ENCODE measurements at regions not wholly inside any gene's neighbourhood (a gene's known extent, or its start where the extent isn't known, plus 50 kb on each side); places are given as distances from the start of the nearest gene placed in this dataset.

DNA sequence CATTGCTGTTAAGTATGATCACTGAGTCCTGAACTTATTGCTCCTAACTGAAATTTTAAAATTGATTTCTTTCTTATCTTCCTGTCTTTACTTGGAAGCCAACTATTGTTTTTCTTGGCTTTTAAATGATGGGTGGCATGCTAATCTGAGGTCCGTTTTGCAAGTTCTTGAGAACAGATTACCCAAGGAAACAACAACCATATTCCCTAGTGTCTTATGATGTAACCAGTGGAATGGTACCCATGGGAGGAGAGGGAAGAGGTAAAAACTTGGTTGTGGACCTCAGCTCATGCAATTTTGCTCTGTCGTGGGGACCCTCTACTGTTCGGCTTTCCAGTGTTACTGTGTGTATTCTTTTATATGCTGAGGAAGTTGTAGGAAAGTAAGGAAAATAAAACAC, 454.8 kb upstream of the ADAMTS5 start:
- no peak for ATAC-seq
- no peak overlapping the region for H3K27ac Mint-ChIP-seq
- peaks cover 3% of the 10 kb centered on the region for H3K27me3 Mint-ChIP-seq (ENCODE audit: insufficient read depth, low read depth, poor library complexity)
- Histone ChIP-seq H3K4me1 (ENCODE audit: insufficient read depth) (peaks cover 16% of the 10 kb centered on the region), H3K4me2 (no peak overlapping the region), H3K27ac (ENCODE audit: low read depth) (no peak overlapping the region), H3K9me2 (ENCODE audit: insufficient read depth) (peaks cover 4% of the 10 kb centered on the region; the same call in 1 of the 2 replicates), H3K27me3 (ENCODE audit: insufficient read depth) (no peaks in the 10 kb centered on the region), H3F3A (replicated peaks; ENCODE audit: low read depth) (no peaks in the 10 kb centered on the region), H3K36me3 (ENCODE audit: insufficient read depth) (no peaks in the 10 kb centered on the region), H3K4me3 (no peak overlapping the region), H3K79me2 (replicated peaks; ENCODE audit: insufficient read depth) (no peaks in the 10 kb centered on the region), H4K20me1 (replicated peaks; ENCODE audit: insufficient read depth) (no peaks in the 10 kb centered on the region), H2AFZ (no peak overlapping the region)
- no peak for TF ChIP-seq REST (IDR thresholded peaks at IDR 0.05; ENCODE audit: unreplicated experiment)
- TF ChIP-seq, protein P1, sequence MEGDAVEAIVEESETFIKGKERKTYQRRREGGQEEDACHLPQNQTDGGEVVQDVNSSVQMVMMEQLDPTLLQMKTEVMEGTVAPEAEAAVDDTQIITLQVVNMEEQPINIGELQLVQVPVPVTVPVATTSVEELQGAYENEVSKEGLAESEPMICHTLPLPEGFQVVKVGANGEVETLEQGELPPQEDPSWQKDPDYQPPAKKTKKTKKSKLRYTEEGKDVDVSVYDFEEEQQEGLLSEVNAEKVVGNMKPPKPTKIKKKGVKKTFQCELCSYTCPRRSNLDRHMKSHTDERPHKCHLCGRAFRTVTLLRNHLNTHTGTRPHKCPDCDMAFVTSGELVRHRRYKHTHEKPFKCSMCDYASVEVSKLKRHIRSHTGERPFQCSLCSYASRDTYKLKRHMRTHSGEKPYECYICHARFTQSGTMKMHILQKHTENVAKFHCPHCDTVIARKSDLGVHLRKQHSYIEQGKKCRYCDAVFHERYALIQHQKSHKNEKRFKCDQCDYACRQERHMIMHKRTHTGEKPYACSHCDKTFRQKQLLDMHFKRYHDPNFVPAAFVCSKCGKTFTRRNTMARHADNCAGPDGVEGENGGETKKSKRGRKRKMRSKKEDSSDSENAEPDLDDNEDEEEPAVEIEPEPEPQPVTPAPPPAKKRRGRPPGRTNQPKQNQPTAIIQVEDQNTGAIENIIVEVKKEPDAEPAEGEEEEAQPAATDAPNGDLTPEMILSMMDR (conservative IDR thresholded peaks at IDR 0.05; ENCODE audit: low read depth in 2 of 2), result no peak
- no peak for TF ChIP-seq CREB1 (CRISPR knock-in tag; IDR thresholded peaks at IDR 0.05; ENCODE audit: low read depth)
- H3K9me3 Mint-ChIP-seq, result no peaks in the 10 kb centered on the region
- no peaks in the 10 kb centered on the region; the same call in 2 of the 3 replicates for H3K36me3 Mint-ChIP-seq (ENCODE audit: low read depth)
- H3K4me3 Mint-ChIP-seq, result no peak overlapping the region
- no peak for DNase-seq (ENCODE audit: low spot score)
- peaks cover 24% of the 10 kb centered on the region for H3K4me1 Mint-ChIP-seq

- H3K4me2 ChIP-seq, result no peak overlapping the region
- H3K9me2 ChIP-seq (ENCODE audit: insufficient read depth), result peaks cover 8% of the 10 kb centered on the region; the same call in 1 of the 2 replicates
- no peaks in the 10 kb centered on the region for H3K36me3 ChIP-seq (ENCODE audit: insufficient read depth)
- H3K4me3 ChIP-seq, result no peak overlapping the region
- no peak overlapping the region for H3K27ac ChIP-seq (ENCODE audit: low read depth)
- DNase-seq (ENCODE audit: low spot score), result no peak
- H3K4me1 Mint-ChIP-seq, result peaks cover 23% of the 10 kb centered on the region
- peaks cover 26% of the 10 kb centered on the region for H3K4me1 ChIP-seq (ENCODE audit: insufficient read depth)
- H3K9me3 Mint-ChIP-seq, result no peaks in the 10 kb centered on the region
- no peak overlapping the region for H3K27ac Mint-ChIP-seq
- H2AFZ ChIP-seq, result no peak overlapping the region
- H3K36me3 Mint-ChIP-seq (ENCODE audit: low read depth), result no peaks in the 10 kb centered on the region; the same call in 2 of the 3 replicates
- no peak for ATAC-seq
- no peaks in the 10 kb centered on the region for H3F3A ChIP-seq (replicated peaks; ENCODE audit: low read depth)
- H3K27me3 ChIP-seq (ENCODE audit: insufficient read depth), result no peaks in the 10 kb centered on the region
- no peaks in the 10 kb centered on the region for H4K20me1 ChIP-seq (replicated peaks; ENCODE audit: insufficient read depth)
- no peaks in the 10 kb centered on the region for H3K79me2 ChIP-seq (replicated peaks; ENCODE audit: insufficient read depth)
- no peak overlapping the region for H3K4me3 Mint-ChIP-seq
- no peaks in the 10 kb centered on the region for H3K27me3 Mint-ChIP-seq (ENCODE audit: insufficient read depth, low read depth, poor library complexity)
- TF ChIP-seq ZNF114 (CRISPR knock-in tag; IDR thresholded peaks at IDR 0.05) (no peak), ZNF331 (CRISPR knock-in tag; IDR thresholded peaks at IDR 0.05; ENCODE audit: low read depth) (no peak), JUNB (IDR thresholded peaks at IDR 0.05; ENCODE audit: unreplicated experiment) (no peak), NANOG (IDR thresholded peaks at IDR 0.05; ENCODE audit: borderline replicate concordance) (no peak), EZH2 (IDR thresholded peaks at IDR 0.05; ENCODE audit: low read depth, unreplicated experiment) (no peak), ZNF462 (CRISPR knock-in tag; IDR thresholded peaks at IDR 0.05) (no peak)
- TF ChIP-seq, protein P2, sequence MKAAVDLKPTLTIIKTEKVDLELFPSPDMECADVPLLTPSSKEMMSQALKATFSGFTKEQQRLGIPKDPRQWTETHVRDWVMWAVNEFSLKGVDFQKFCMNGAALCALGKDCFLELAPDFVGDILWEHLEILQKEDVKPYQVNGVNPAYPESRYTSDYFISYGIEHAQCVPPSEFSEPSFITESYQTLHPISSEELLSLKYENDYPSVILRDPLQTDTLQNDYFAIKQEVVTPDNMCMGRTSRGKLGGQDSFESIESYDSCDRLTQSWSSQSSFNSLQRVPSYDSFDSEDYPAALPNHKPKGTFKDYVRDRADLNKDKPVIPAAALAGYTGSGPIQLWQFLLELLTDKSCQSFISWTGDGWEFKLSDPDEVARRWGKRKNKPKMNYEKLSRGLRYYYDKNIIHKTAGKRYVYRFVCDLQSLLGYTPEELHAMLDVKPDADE (IDR thresholded peaks at IDR 0.05), result no peak
These were observed 452.3 kb upstream of the ADAMTS5 start for GRCh38 chr21:27419153-27419552.

All from GM23338 (cell line).